Ovary (tissue), 7 donors: ENCODE measurements at regions not wholly inside any gene's neighbourhood (a gene's known extent, or its start where the extent isn't known, plus 50 kb on each side); places are given as distances from the start of the nearest gene placed in this dataset.

Source experiments
- DNase-seq, 5 donors: peaks; one replicate each; pipeline ENCODE4 v3.0.0-alpha.2; 2019 to 2020
- H3K27ac ChIP-seq, 2 donors: fragments of 200-600 bp; one replicate each; pipeline versions ENCODE4 v1.5.1 to v1.8.0; 2019 to 2022
- H3K27me3 ChIP-seq: fragments of 200-600 bp; one replicate; pipeline ENCODE4 v1.8.0; 2022
- H3K36me3 ChIP-seq: fragments of 200-600 bp; sonication (generic); one replicate; pipeline ENCODE4 v1.5.1; 2019
- H3K4me1 ChIP-seq: one replicate; pipeline ENCODE4 v1.8.1; 2013; ENCODE audit warnings: mild to moderate bottlenecking, moderate library complexity; ENCODE audit not compliant: insufficient read depth
- H3K4me3 ChIP-seq: fragments of 200-600 bp; sonication (generic); one replicate; pipeline ENCODE4 v1.5.1; 2017
- H3K9me3 ChIP-seq, 2 donors: fragments of 200-600 bp in 1 of 2; sonication (generic) in 1 of 2; one replicate each; pipeline versions ENCODE4 v1.5.1 to v1.8.1; 2013 to 2019; ENCODE audit warnings: mild to moderate bottlenecking in 1 of 2, moderate library complexity in 1 of 2
- CTCF ChIP-seq, 3 donors: fragments of 450-650 bp in 2 of 3; fragments of 200-600 bp in 1 of 3; IDR thresholded peaks; one replicate each; pipeline versions ENCODE4 v1.5.1 to v1.8.0; 2016 to 2022; ENCODE audit warnings: antibody characterized with exemption in 3 of 3, mild to moderate bottlenecking in 1 of 3
- EP300 ChIP-seq: sonication (generic); formaldehyde crosslinking; IDR thresholded peaks from one replicate; pipeline ENCODE4 v1.6.1; 2017; ENCODE audit warnings: antibody characterized with exemption
- POLR2A ChIP-seq: fragments of 450-650 bp; IDR thresholded peaks from one replicate; pipeline ENCODE4 v1.6.1; 2017; ENCODE audit warnings: antibody characterized with exemption, mild to moderate bottlenecking, moderate library complexity
- WGBS, 3 donors: extraction: QIAGEN DNeasy Blood & Tissue Kit in 1 of 3; methylation state at CpG; one replicate each; pipeline versions ENCODE4 v1.1.5 to v1.1.7; 2013 to 2017; 5-methylcytosine and 5-hydroxymethylcytosine counted together
- intact Hi-C, 4 donors: fragments of 100-400 bp; cut with DNase I; formaldehyde crosslinking; loops; one replicate each; pipeline versions ENCODE4 v1.11.0 to v1.15.1; 2022 to 2023
- donor health status: DM: no; HTN: no; CAD: no; lungs with moderate emphysema.
- donor health status: DM: no; HTN: no; CAD: no.
- donor health status: Bipolar disorder and iron deficiency.
- donor health status: DM: no; HTN: no; CAD: no.
- donor health status: DM: yes; HTN: yes; CAD: no.

- no peak overlapping the region for H3K4me3 ChIP-seq
- no peaks in the 10 kb centered on the region for H3K4me1 ChIP-seq
- no peaks in the 10 kb centered on the region for H3K9me3 ChIP-seq
- no peak overlapping the region for H3K27ac ChIP-seq
- H3K36me3 ChIP-seq, result no peaks in the 10 kb centered on the region
- DNase-seq, result no peak
- TF ChIP-seq EP300 (no peak), CTCF (IDR thresholded peaks at IDR 0.05) (no peak), POLR2A (no peak)
- intact Hi-C loops, result no loop called here
- no peaks in the 10 kb centered on the region for H3K27me3 ChIP-seq
Measured at GRCh38 chr14:87076922-87077321, 916.1 kb downstream of the GALC start.

- Histone ChIP-seq H3K27me3 (no peaks in the 10 kb centered on the region), H3K27ac (no peak overlapping the region), H3K9me3 (no peaks in the 10 kb centered on the region), H3K36me3 (no peaks in the 10 kb centered on the region), H3K4me1 (no peaks in the 10 kb centered on the region), H3K4me3 (no peak overlapping the region)
- WGBS, 3 donors, result 16 to 40% (median 24%) methylated on average over 2 of the region's 2 CpGs
- no peak for TF ChIP-seq CTCF (IDR thresholded peaks at IDR 0.05)
- no peak for TF ChIP-seq POLR2A
- no peak for TF ChIP-seq EP300
- no peak for DNase-seq
- intact Hi-C loops, result no loop called here
Measured at GRCh38 chr14:87076146-87076545, 916.8 kb downstream of the GALC start.

- no peak for DNase-seq
- Histone ChIP-seq H3K4me3 (no peak overlapping the region), H3K36me3 (no peaks in the 10 kb centered on the region), H3K4me1 (no peaks in the 10 kb centered on the region), H3K27me3 (no peaks in the 10 kb centered on the region), H3K27ac (no peak overlapping the region), H3K9me3 (no peaks in the 10 kb centered on the region)
- TF ChIP-seq POLR2A, result no peak
- WGBS, 3 donors, result 45 to 71% (median 48%) methylated on average over 5 of the region's 5 CpGs
- intact Hi-C loops, result loop anchor here in 1 of 4 donors (5.0 kb wide), 1 partner anchor 463 kb away; no protein-coding TSS in a partner anchor
Measured at GRCh38 chr14:87073880-87074570, 919.0 kb downstream of the GALC start.

- no peaks in the 10 kb centered on the region for H3K9me3 ChIP-seq
- H3K4me1 ChIP-seq, result no peaks in the 10 kb centered on the region
- intact Hi-C loops, result no loop called here
- no peaks in the 10 kb centered on the region for H3K27me3 ChIP-seq
- no peak for DNase-seq
- WGBS, 3 donors, result 93 to 94% (median 94%) methylated on average over 11 of the region's 11 CpGs
- H3K4me3 ChIP-seq, result no peak overlapping the region
- no peak for TF ChIP-seq CTCF (IDR thresholded peaks at IDR 0.05)
- no peak for TF ChIP-seq POLR2A
- TF ChIP-seq EP300, result no peak
- no peaks in the 10 kb centered on the region for H3K36me3 ChIP-seq
- no peak overlapping the region for H3K27ac ChIP-seq
Measured at GRCh38 chr14:87067591-87067990, 925.4 kb downstream of the GALC start.

- Histone ChIP-seq H3K36me3 (no peaks in the 10 kb centered on the region), H3K4me1 (no peaks in the 10 kb centered on the region), H3K9me3 (no peaks in the 10 kb centered on the region), H3K4me3 (no peak overlapping the region), H3K27me3 (no peaks in the 10 kb centered on the region), H3K27ac (no peak overlapping the region)
- 62 to 75% (median 67%) methylated on average over 4 of the region's 4 CpGs for WGBS, 3 donors
- no peak for DNase-seq
- intact Hi-C loops, result no loop called here
- no peak for TF ChIP-seq POLR2A
- TF ChIP-seq EP300, result no peak
- TF ChIP-seq CTCF (IDR thresholded peaks at IDR 0.05), result no peak
Measured at GRCh38 chr14:87067061-87067460, 925.9 kb downstream of the GALC start.
